Fibroblast of skin of back (primary cell): ENCODE measurements at regions not wholly inside any gene's neighbourhood (a gene's known extent, or its start where the extent isn't known, plus 50 kb on each side); places are given as distances from the start of the nearest gene placed in this dataset.
A peak's percentile ranks its signal among the peaks of the same experiment; 100 is the strongest.
"Not testable (repeated sequence)": the region's sequence is repeated elsewhere in the genome, so short reads cannot be mapped to it uniquely, and the experiment has no call there.

Experiments used
- DNase-seq: peaks from one replicate; pipeline ENCODE4 v3.0.0-alpha.2; 2013

DNA sequence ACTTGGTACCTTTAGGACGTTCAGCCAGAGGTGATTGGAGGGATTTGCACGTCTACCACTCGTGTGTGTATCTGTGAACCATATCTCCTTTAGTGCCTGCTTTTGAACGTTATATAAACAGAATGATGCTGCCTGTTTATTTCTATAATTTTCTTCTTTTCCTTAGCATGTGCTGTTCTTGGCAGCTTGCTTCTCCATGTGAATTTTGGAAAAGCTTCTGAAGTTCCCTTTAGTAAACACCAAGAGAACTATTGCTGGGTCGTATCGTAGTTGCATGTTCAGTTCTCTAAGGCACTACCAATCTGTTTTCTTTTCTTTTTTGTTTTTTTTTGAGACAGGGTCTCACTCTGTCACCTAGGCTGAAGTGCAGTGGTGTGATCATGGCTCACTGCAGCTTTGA lies 73.8 kb upstream of the FANCC start:
- DNase-seq = not testable (repeated sequence)

DNA sequence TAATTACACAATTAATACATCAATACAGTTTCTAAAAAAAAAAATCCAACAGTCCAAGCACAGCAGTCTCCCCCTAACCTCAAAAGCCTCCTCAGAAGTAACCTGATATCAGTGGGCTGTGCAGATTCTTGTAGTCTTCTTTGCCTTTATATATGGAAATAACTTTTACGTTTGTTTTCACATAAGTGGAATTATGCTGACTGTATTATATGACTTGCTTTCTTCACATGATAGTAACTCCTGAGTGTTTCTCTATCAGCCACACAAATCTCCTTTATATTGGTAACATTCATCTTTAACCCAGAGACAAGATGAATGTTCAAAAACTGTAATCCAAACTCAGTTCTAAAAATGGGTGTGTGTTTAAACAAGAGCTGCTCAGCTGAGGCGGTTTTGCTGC lies 71.9 kb upstream of the FANCC start:
- DNase-seq = no peak

DNA sequence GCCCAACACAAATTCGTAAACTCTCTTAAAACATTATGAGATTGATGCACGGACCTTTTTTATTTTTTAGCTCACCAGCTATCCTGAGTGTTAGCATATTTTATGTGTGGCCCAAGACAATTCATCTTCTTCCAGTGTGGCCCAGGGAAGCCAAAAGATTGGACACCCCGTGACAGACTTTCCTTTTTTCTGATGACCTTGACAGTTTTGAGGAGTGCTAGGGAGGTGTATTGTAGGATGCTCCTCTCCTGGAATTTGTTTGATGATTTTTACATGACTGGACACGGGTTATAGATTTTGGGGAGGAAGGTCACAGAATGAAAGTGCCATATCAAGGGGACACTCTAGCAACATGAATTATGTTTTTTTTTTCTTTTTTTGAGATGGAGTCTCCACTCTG lies 69.3 kb upstream of the FANCC start:
- DNase-seq = no peak

DNA sequence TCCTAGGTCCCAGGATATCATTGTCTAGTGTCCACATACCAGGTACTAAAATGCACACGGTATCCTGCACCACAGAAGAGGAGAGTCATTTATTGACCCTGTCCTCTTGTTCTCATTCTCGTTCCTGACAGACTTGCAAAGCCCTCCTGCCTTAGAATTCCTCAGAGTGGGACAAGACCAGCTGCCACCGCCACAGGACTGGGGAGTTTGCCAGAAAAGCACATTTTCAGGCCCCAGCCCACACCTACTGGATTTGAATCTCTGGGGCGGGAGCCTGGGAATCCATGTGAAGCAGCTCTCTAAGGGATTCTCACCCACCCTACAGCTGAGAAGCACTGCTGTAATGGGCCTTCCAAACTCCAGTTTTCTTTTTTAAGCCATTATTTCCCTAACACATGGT lies 68.0 kb upstream of the FANCC start:
- no peak for DNase-seq

DNA sequence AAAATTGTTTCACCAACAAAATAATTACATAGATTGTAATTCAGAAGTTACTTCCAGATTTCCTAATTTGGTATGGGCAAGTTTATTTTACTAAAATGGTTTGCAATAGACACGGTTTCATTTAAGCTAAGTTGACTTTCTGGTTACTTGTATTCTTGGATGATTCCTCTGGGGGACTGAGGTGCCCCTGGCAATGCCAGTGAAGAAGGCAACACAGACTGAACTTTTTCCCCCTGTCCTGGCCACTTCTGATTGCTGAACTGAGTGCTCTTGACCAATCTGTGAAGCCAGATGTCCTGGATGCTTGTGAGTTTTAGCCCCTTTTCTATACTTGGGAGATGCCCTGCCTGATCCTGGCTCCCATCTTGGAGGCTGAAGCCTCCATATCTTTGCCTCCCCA lies 66.3 kb upstream of the FANCC start:
- DNase-seq = no peak

DNA sequence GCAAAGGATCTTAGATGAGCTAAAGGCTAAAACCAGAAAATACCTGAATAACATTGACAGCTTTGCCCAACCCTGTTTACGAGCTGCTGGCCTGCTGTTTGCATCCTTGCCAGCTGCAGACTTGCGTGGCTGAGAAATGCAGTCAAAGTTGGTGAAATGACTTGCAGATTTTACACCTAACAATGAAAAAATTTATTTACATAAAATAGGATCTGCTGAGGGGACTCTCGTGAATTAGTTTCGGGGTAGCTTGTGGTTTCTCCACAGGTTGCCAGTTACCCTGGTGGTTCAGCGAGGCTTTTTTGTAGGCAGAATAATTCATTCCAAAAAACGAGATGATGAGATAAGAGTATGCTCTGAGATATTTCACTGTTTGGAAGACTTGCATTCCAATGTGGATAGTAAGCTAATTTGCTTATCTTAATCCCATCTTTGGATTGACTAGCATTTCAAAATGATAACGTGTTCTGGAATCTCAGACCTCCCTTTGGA lies 65.7 kb upstream of the FANCC start:
- peak; percentile 87 for DNase-seq

DNA sequence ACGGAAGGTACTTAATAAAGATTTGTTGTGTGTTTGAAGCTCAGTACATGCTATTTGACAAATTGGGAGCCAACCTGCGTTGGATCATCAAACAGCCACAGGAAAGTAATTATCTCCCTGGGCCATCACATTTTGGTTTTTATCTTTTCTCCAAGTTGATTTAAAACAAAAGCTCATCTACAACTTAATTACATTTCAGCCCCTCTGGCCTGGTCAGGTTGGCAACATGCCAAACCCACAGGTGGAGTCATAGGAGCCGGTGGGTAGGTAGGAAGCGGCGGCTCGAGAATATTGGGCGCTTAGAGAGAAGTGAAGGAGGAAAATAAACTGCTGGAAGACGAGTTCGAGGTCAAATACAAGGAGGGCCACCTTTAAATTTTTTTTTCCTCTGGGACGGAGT lies 64.9 kb upstream of the FANCC start:
- no peak for DNase-seq

DNA sequence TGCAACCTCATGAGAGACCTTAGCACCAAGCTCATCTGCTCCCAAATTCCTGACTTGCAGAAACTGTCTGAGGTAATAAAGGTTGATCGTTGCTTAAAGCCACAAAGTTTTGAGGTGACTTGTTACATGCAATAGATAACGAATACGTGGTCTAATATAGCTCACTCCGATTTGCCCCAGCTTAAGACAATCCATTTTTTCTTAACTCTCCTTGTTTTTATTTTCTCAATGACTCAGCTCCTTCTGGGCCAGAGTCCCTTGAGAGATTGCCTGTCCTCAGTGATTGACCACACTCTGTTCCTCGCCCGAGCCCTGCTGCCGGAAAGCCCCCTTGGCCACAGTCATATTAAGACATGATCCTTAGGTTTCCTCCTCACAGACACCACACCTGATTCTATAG lies 63.7 kb upstream of the FANCC start:
- peak; percentile 78 for DNase-seq

DNA sequence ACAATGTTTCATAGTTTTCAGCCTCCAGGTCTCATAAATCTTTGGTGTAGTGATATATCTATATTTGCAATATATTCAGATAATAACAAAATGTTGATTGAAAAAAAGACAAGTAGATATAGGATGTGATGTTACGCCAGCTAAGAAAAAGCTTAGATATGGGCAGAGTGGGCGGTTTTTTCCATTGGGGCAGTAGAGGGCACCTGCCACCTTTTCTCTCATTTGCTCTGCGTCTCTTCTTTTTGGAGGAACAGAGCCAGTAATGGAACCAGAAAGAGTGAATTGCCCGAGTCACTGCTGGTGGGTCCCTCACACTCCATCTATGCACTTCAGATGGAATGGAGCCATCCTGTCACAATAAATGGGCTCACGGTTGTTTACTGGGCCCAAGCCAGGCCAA lies 62.1 kb upstream of the FANCC start:
- no peak for DNase-seq

DNA sequence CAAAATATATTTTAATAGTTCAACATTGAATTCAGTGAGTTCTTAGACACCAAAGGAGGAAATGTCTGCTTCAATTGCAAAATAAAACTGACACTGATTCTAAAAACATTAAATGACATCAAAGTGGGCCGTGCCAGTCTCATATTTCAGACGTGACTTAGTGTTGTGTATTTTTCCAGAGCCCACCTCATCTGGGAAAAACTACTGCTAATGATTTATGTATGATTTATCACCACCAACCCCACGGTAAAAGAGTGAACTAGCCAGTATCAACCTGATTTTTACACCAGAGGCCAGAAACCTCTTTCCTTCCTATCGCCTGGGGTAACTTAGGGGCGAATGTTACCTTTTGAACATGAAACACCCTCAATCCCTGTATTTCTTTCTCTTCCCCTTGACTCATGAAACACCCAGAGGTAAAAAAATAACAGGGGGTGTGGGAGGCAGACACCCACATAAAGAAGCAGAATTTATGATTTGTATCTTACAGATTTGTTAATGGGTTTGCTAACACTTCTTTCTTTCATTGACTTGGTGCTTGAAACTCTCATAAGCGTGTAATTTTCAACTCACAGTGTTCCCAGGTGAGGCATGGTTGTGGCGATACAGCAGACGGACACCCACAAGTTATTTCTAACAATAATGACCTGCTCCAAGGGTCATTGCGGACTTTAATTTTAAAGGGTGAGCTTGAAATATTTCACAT lies 56.4 kb upstream of the FANCC start:
- DNase-seq = no peak

DNA sequence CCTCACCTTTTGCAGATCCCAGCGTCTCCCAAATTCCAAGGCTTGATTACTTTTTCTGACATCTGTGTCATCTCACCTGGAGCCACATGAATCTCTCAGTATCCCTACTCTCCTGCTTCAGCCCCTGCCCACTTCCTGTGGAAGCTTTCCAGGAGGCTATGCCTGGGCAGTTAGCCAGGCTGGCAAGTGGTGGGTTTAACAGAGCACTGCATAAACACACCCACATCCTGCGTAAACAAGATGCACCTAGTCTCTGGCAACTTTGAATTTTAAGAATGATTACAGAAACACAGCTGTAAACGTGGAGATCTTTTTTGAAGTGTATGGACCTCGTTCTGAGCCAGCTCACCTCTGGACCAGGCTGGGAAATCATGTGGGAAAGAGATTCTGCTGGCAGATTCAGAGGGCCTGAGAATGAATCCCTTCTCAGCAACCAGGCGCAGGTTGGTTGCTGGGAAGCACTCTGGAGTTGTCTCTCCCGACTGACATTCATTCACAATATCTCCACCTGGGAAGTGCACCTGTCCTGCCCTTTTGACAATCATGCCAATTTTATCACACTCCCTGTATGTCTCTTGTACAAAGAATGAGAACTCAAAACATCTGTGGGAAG lies 55.7 kb upstream of the FANCC start:
- no peak for DNase-seq

DNA sequence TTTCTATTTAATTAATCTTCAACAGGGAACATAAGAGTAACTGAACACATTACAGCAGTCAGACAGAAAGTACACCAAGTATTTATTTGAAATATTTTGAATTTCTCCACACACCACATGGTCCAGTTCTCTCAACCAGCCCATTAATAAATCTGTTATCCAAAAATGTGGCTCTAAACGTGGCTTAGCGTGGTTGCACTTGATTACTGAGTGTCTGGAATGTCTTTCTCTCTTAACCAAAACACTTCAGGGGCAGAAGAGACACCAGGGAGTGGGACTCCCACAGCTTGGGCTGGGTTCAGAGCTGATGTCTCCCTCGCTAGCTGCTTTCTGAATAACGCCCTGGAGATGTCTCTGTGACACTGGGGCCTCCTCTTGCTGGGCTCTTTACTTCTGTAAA lies 52.6 kb upstream of the FANCC start:
- peak; percentile 20 for DNase-seq

DNA sequence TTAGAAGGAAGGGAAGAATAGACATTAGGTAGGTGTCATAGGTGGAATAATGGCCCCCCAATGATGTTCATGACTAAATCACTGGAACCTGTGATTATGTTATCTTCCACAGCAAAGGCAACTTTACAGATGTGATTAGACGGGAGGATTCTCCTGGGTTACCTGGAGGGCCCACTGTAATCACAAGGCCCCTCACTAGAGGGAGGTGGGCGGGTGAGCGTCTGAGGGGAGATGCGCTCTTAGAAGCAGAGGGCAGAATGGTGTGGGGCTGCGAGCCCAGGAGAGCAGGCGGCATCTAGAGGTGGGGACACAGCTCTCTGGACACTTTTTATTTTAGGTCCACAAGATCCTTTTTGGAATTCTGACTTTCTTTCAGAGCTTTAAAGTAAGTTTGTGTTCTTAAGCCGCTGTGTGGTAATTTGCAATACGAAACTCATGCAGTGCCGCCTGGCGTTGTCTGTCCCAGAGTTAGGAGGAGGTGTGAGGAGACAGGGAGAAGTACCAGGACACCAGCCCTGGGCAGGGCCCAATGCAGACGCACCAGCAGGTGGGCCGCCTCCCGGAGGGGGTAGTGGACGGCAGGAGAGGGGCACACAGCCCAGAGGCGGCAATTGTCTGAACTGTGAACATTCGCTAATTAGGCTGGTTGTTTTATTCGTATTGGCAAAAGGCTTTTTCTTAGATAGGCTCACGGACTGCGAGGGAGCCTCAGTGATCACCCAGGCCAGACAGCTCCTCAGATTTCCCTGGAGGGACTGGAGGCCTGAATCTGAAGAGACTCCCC lies 51.1 kb upstream of the FANCC start:
- DNase-seq = no peak
